ENCODE measurements at regions not wholly inside any gene's neighbourhood (a gene's known extent, or its start where the extent isn't known, plus 50 kb on each side); places are given as distances from the start of the nearest gene placed in this dataset.
"Not testable (repeated sequence)": the region's sequence is repeated elsewhere in the genome, so short reads cannot be mapped to it uniquely, and the experiment has no call there.

DNA sequence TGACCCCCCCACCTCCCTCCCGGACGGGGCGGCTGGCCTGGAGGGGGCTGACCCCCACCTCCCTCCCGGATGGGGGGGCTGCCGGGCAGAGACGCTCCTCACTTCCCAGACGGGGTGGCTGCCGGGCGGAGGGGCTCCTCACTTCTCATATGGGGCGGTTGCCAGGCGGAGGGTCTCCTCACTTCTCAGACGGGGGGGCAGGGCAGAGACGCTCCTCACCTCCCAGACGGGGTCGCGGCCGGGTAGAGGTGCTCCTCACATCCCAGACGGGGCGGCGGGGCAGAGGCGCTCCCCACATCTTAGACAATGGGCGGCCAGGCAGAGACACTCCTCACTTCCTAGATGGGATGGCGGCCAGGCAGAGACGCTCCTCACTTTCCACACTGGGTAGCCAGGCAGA lies 251.9 kb upstream of the PTBP2 start:
- H3K9ac ChIP-seq (replicated peaks in 1 of 4; ENCODE audit: extremely low read depth in 1 of 4, low read depth in 3 of 4, low read length in 3 of 4); H3K4me2 ChIP-seq (ENCODE audit: insufficient read depth in 1 of 2, low read depth in 2 of 2, low read length in 2 of 2); H2BK5ac ChIP-seq (ENCODE audit: low read depth, low read length); H2AFZ ChIP-seq (ENCODE audit: low read length); H2BK20ac ChIP-seq (ENCODE audit: low read length); DNase-seq (ENCODE audit: low read depth in 1 of 2, low spot score in 2 of 2); H3K4ac ChIP-seq (replicated peaks; ENCODE audit: insufficient read length, low read depth, low read length); POLR2A ChIA-PET (ENCODE audit: partially characterized antibody); H3K27ac ChIP-seq (ENCODE audit: low read depth, low read length); H3K36me3 ChIP-seq (ENCODE audit: control insufficient read depth in 2 of 4, insufficient read depth in 4 of 4, low read length in 3 of 4); H4K5ac ChIP-seq (ENCODE audit: insufficient read length, low read depth, low read length); H4K20me1 ChIP-seq (replicated peaks in 1 of 2; ENCODE audit: control insufficient read depth in 1 of 2, insufficient read depth in 2 of 2, low read length in 2 of 2); H3K9me3 ChIP-seq (ENCODE audit: insufficient read depth in 2 of 2, low read depth in 1 of 2, low read length in 1 of 2); H3K79me1 ChIP-seq (ENCODE audit: low read depth, low read length); H4K8ac ChIP-seq (ENCODE audit: extremely low read depth, insufficient read depth, low read length); H2BK120ac ChIP-seq (replicated peaks; ENCODE audit: low read depth, low read length); H2BK12ac ChIP-seq (ENCODE audit: low read depth, low read length); CTCF ChIA-PET (ENCODE audit: partially characterized antibody); H3K4me3 ChIP-seq (ENCODE audit: extremely low read depth in 1 of 4, insufficient read depth in 2 of 4, low read depth in 3 of 4, low read length in 4 of 4); H4K91ac ChIP-seq (replicated peaks; ENCODE audit: insufficient read length, low read length); H3K79me2 ChIP-seq (ENCODE audit: control insufficient read depth in 1 of 2, insufficient read depth in 2 of 2, low read length in 2 of 2); H3K14ac ChIP-seq (ENCODE audit: insufficient read length); FAIRE-seq; H3K18ac ChIP-seq (ENCODE audit: extremely low read depth, low read length); H2BK15ac ChIP-seq (ENCODE audit: low read length); H2AK5ac ChIP-seq (ENCODE audit: low read depth, low read length); H3K56ac ChIP-seq (replicated peaks; ENCODE audit: insufficient read length, low read depth, low read length); H3K23me2 ChIP-seq (ENCODE audit: low read depth, low read length); H3K23ac ChIP-seq (ENCODE audit: insufficient read length): not testable (repeated sequence)
- no CpG with 5 or more reads among the region's 24 CpGs for WGBS, 2 experiments (ENCODE audit: extremely low coverage in 1 of 2, insufficient coverage in 1 of 2, insufficient read length in 1 of 2, insufficient replicate concordance in 2 of 2, low coverage in 1 of 2, low lambda C conversion rate in 2 of 2, missing lambda C conversion rate in 1 of 2)
- Histone ChIP-seq H3K4me1 (replicated peaks in 1 of 4; ENCODE audit: control insufficient read depth in 3 of 4, insufficient read depth in 4 of 4, low read length in 3 of 4) (peaks cover 3 to 16% (median 12%) of the 10 kb centered on the region in 4 experiments; a peak in 6 of 7 replicates), H3K27me3 (replicated peaks in 1 of 4; ENCODE audit: control insufficient read depth in 3 of 4, extremely low read depth in 1 of 4, insufficient read depth in 3 of 4, low read length in 3 of 4) (peaks cover 32 to 37% (median 33%) of the 10 kb centered on the region in 4 experiments)

Data from H1 (cell line).